ENCODE measurements at regions not wholly inside any gene's neighbourhood (a gene's known extent, or its start where the extent isn't known, plus 50 kb on each side); places are given as distances from the start of the nearest gene placed in this dataset.

DNA sequence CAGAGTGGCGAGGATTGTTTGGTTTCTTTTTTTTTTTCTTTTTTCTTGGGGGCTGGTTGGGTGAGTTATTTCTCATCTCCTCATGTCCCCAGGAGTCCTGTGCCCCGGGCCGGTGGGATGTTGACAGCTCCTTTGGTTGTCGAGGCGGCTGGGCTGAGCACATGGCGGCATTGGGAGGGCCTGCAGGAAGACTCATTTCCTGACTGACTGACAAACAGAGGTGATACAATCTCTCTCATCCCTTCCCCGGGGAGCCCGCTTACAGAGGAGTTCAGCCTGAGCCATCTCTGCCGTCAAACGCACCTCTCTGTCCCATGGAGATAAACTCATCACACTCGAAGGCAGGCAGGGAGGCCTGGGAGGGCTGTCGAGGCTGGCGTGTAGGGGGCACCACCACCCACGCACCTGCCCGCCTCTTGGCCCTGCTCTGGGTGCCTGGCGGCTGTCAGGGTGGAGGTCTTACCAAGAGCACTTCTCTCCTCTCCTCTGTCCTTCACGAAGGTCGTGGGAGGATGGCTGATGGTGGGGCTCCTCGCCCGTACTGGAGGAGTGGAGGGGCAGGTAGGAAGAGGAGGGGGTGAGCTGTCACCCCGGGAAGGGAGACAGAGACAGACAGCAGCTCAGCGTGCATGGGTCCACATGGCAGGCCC, 60.0 kb upstream of the NECTIN1 start:
- TF ChIP-seq, protein P1, sequence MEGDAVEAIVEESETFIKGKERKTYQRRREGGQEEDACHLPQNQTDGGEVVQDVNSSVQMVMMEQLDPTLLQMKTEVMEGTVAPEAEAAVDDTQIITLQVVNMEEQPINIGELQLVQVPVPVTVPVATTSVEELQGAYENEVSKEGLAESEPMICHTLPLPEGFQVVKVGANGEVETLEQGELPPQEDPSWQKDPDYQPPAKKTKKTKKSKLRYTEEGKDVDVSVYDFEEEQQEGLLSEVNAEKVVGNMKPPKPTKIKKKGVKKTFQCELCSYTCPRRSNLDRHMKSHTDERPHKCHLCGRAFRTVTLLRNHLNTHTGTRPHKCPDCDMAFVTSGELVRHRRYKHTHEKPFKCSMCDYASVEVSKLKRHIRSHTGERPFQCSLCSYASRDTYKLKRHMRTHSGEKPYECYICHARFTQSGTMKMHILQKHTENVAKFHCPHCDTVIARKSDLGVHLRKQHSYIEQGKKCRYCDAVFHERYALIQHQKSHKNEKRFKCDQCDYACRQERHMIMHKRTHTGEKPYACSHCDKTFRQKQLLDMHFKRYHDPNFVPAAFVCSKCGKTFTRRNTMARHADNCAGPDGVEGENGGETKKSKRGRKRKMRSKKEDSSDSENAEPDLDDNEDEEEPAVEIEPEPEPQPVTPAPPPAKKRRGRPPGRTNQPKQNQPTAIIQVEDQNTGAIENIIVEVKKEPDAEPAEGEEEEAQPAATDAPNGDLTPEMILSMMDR (IDR thresholded peaks at IDR 0.05; ENCODE audit: poor library complexity), result no peak
- no peak for TF ChIP-seq EZH2phosphoT487 (IDR thresholded peaks at IDR 0.05; ENCODE audit: low read depth, severe bottlenecking, unreplicated experiment)

Data from hepatocyte (in vitro differentiated cells).